Suprapubic skin (tissue), 4 donors: ENCODE measurements at regions not wholly inside any gene's neighbourhood (a gene's known extent, or its start where the extent isn't known, plus 50 kb on each side); places are given as distances from the start of the nearest gene placed in this dataset.

ENCODE experiments used
- CTCF ChIP-seq, 2 donors: fragments of 200-600 bp in 1 of 2; fragments of 450-650 bp in 1 of 2; sonication (generic) in 1 of 2; IDR thresholded peaks; one replicate each; pipeline ENCODE4 v1.5.1; 2016 to 2019; ENCODE audit warnings: antibody characterized with exemption in 2 of 2, mild to moderate bottlenecking in 1 of 2, moderate library complexity in 1 of 2
- POLR2A ChIP-seq, 2 donors: fragments of 450-650 bp; IDR thresholded peaks; one replicate each; pipeline ENCODE4 v1.6.1; 2017; ENCODE audit warnings: antibody characterized with exemption in 2 of 2, mild to moderate bottlenecking in 2 of 2, moderate library complexity in 2 of 2
- POLR2AphosphoS5 ChIP-seq, 3 donors: sonication (generic); formaldehyde crosslinking; IDR thresholded peaks; one replicate each; pipeline ENCODE4 v1.6.1; 2017; ENCODE audit warnings: antibody characterized with exemption in 3 of 3

DNA sequence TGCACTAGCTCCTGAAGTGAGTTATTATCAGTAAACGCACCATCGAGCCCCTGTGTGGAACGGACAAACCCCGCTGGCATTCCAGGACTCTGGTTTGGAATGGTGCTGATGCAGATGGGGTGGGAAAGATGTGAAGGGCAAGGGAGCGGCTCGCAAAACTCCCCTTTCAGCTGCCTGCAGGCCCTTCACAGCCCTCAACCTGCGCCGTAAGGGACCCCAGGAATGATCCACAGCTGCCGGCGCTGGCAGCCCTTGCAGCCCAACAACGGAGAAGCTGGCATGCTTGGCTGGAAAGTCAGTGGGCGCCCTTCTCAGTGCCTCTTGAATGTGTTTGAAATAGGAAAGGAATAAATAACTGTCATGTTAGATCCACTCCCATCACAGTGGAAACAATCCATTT lies 1445.5 kb downstream of the BRD1 start:
- TF ChIP-seq POLR2A (IDR thresholded peaks at IDR 0.05), result no peak
- TF ChIP-seq CTCF (IDR thresholded peaks at IDR 0.05), result no peak
- TF ChIP-seq POLR2AphosphoS5 (IDR thresholded peaks at IDR 0.05), result no peak
